AG09309 (cell line): ENCODE measurements at regions not wholly inside any gene's neighbourhood (a gene's known extent, or its start where the extent isn't known, plus 50 kb on each side); places are given as distances from the start of the nearest gene placed in this dataset.
"Not testable (repeated sequence)": the region's sequence is repeated elsewhere in the genome, so short reads cannot be mapped to it uniquely, and the experiment has no call there.

Source experiments
- DNase-seq: peaks from one replicate; pipeline ENCODE4 v3.0.0-alpha.2; 2010; ENCODE audit warnings: low read depth
- H3K4me3 ChIP-seq: 2 replicates; pipeline ENCODE4 v1.5.1; 2011; ENCODE audit warnings: mild to moderate bottlenecking, low read depth, low read length, moderate library complexity; ENCODE audit not compliant: control insufficient read depth

GRCh38 chr3:195982754-195983153 is 74.4 kb upstream of the TNK2 start:
- H3K4me3 ChIP-seq, DNase-seq: not testable (repeated sequence)

DNA sequence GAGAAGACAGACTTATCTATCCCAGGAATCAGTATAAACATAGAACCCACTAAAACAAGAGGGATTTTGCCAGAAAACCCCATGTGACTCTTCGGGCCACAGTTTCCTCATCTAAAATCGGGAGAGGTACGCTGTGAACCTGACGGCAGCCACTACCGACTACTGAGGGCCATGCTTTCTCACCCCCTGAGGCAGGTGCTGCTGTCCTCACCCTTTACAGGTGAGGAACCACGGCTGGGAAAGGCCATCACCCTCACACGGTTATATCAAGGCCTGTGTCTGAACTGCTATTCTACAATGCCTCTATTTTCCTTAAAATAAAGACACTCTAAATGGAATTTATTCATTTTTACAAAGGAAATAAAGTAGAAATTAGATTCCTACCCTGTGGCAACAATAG is 73.4 kb upstream of the TNK2 start:
- DNase-seq, H3K4me3 ChIP-seq: not testable (repeated sequence)

DNA sequence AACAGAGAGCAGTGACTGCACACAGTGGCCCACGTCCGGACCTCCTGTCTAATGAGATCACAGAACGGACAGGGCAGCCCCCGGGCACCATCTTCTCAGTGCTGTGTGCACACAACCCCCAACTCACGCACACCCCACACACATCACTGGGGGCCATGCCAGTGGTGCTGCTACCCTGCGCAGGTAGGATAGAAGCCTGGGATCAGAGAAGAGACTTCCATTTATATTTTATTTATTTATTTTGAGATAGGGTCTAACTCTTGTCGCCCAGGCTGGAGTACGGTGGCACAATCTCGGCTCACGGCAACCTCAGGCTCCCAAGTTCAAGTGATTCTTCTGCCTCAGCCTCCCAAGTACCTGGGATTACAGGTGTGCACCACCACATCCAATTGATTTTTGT is 71.5 kb upstream of the TNK2 start:
- not testable (repeated sequence) for DNase-seq, H3K4me3 ChIP-seq

DNA sequence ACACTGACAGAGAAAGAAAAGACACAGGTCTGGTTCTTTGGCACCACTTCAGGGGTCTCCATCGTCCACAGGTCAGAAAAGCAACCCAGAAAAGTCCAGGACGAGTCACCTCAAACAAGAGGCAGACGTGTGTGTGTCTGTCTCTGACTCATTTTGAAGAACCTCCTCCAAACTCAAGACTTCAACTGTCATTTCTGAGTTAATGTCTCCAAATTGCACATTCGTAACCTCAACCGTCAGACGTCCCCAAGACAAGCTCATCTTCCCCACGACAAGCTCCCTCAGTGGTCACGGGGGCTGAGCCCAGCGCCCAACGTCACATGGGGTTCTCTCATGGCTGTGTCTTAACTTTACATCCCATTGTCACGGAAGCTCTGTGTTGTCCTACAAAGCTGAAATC is 70.2 kb upstream of the TNK2 start:
- H3K4me3 ChIP-seq, DNase-seq: not testable (repeated sequence)

DNA sequence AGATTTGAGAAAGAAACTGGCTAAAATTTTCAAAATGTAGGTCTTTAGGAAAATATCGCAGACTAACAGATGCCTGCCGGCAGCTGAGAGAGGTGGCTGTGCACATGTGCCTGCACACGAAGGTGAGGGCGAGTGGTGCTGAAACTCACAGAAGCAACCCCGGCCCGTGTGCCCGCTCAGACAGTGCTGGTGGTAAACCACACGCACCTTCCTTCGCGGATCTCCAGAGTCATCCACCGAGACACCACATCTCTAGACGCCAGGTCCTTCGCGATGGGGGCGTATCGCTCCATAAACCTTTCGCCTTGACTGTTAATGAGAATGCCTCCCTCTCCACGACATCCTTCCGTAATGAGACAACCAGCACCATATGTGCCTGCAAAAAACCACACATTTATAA is 68.5 kb upstream of the TNK2 start:
- not testable (repeated sequence) for H3K4me3 ChIP-seq, DNase-seq

- not testable (repeated sequence) for DNase-seq, H3K4me3 ChIP-seq
Measured at GRCh38 chr3:195974281-195974680, 65.9 kb upstream of the TNK2 start.

DNA sequence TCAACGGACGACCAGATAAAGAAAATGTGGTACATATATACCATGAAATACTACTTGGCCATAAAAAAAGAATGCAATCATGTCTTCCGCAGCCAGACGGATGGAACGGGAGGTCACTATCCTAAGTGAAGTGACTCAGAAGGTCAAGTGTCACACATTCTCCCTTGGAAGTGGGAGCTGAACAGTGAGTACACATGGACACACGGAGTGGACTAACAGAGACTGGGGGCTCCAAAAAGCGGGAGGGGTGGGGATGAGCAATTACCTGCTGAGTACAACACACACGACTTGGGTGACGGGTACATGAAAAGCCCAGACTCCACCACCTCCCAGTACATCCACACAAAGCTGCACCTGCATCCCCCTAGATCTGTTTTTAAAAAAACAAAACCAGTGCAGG is 62.5 kb upstream of the TNK2 start:
- not testable (repeated sequence) for H3K4me3 ChIP-seq, DNase-seq

DNA sequence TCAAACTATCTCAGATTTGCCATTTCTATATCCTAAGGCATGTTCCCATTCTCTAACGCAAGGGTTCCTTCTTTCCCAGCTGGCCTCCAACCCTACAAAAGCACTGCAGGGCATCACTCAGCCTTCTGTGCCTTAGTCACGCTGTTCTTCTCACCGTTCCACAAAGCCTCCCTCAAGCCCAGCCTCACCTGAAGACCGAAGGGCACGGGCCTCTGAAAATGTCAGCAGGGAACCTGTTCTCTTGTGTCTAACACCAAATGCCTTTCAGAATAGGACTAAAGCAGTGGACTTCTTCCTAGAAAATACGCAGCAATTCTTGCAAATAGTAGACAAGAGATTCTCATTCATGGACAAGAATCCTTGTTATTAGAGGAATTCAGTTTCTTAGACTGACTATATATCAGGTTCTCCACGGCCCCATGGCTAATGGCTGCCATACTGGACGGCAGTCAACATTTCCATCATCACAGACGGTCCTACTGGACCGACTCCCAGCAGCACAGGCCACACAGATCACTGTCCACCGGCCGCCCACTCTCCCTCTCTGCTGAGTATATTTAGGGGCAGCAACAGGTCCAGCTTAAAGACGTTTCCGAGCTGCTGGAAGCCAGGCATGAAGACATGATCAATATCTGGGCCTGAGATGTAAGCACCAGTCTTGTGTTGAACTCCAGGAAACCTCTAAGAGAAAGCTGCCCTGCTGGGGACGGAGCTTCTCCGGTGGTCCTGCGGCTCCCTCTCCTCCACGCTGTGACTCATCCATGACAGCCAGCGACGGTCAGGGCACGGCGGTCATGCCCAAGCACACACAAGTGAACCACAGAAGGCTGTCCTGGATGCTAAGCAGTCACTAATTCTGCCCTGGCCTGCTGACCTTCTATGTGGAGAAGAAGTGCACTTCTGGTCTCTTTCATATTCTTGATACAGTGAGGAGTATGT is 61.8 kb upstream of the TNK2 start:
- not testable (repeated sequence) for H3K4me3 ChIP-seq, DNase-seq

DNA sequence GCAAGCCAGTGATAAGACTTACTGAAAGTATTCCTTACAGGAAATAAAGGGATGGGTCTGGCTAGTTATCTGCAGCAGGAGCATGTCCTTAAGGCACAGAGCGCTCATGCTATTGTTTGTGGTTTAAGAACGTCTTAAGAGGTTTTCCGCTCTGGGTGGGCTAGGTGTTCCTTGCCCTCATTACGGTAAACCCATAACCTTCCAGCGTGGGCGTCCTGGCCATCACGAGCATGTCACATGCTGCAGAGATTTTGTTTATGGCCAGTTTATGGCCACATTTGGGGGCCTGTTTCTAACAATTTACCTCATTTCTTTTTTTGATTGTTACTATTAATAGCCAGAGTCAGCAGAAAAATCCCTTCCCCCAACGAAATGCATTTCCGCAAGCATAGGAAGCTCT is 61.0 kb upstream of the TNK2 start:
- DNase-seq, H3K4me3 ChIP-seq: not testable (repeated sequence)

DNA sequence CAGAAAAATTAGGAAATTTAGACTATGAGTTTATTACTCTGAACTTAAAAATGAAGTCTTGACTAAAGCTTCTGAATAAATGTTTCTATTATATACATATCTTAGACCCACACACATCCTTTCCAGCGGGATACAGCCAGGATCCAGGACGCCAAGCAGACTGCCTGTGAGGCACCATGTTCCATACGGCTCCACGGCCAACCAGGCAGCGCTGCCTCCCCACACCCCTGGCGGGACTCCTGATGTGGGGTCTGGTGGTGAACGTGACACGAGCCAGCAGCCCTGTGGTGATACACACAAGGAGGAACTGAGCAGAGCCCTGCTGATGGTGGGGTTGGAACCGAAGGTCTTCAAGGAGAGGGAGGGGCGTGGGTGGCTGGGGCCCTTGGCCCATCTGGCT is 59.8 kb upstream of the TNK2 start:
- not testable (repeated sequence) for DNase-seq, H3K4me3 ChIP-seq

DNA sequence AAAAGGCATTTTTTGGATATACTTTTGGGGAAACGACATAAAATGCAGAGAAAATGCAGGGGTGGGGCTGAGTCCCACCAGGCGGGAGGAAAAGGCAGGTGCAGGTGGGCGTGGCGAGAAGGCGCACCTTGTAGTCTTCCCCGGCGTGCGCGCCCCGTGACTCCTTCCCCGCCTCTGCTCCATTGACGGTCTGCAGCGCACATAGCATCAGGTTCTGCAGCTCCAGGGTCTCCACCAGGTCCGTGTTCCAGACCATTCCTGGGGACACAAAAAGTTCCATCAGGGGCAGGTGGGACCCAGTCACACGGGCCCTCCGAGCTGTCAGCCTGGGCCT is 59.0 kb upstream of the TNK2 start:
- not testable (repeated sequence) for DNase-seq, H3K4me3 ChIP-seq

DNA sequence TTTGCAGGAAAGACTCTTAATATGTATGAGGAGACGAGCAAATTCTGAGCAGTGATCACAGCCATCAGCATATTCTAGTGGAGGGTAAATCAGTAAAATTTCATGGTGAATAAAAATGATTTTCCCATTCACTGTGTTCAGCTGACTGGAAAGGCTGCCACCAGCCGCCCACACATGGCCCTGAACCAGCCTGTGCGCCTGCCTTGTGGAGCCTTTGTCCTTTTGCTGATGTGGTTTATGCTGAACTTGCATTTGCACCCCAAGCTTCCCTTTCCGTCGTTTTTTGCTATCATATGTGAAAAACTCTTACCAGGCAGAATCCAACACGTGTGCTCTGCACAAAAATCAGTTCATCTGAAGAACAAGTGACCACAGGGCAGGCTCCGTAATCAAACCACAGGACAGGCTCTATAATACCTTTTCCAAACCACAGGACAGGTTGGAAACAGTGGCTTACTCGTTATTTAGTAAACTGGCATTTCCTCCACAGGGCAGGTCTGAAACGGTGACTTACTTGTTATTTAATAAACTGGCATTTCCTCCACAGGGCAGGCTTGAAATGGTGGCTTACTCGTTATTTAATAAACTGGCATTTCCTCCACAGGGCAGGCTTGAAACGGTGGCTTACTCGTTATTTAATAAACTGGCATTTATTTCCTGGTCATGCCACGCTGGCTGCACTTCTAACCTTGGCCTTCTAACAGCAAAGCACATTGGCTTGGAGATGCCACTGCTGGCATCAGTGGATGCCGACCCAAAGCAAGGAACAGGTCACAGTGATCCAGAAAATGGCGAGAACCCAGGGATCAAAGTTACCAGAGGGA is 58.4 kb upstream of the TNK2 start:
- H3K4me3 ChIP-seq, DNase-seq: not testable (repeated sequence)

- DNase-seq, H3K4me3 ChIP-seq: not testable (repeated sequence)
Measured at GRCh38 chr3:195965217-195965616, 56.9 kb upstream of the TNK2 start.

DNA sequence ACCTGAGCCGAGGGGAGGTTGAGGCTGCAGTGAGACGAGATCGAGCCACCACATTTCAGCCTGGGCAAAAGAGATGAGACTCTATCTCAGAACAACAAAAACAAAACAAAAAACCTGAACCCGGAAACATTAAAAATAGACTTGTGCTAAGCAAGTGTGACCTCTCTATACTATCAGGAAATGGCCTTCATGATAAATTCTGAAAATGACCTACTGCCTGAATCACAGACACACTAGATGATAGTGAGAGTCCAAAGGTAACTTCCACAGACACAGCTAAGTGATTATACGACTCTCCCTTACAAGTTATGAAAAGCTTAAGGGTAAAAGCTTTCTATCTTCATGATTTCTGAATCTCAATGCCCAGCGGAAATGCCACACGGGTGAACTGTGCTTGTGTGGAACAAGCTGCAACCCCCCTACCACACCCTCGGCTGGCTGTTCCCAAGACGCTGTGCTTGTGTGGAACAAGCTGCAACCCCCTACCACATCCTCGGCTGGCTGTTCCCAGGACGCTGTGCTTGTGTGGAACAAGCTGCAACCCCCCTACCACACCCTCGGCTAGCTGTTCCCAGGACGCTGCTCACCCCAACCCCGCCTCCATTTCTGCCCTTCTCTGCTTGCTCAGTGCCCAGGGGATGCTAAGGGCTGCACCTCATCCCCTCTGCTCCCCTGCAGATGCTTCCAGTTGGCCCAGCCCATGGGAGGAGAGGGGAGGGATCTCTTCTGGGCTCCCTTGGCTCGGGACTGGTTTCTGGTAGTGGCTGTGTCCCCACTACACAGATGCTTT is 56.2 kb upstream of the TNK2 start:
- not testable (repeated sequence) for H3K4me3 ChIP-seq, DNase-seq

GRCh38 chr3:195962222-195962621 is 53.9 kb upstream of the TNK2 start:
- not testable (repeated sequence) for DNase-seq, H3K4me3 ChIP-seq

DNA sequence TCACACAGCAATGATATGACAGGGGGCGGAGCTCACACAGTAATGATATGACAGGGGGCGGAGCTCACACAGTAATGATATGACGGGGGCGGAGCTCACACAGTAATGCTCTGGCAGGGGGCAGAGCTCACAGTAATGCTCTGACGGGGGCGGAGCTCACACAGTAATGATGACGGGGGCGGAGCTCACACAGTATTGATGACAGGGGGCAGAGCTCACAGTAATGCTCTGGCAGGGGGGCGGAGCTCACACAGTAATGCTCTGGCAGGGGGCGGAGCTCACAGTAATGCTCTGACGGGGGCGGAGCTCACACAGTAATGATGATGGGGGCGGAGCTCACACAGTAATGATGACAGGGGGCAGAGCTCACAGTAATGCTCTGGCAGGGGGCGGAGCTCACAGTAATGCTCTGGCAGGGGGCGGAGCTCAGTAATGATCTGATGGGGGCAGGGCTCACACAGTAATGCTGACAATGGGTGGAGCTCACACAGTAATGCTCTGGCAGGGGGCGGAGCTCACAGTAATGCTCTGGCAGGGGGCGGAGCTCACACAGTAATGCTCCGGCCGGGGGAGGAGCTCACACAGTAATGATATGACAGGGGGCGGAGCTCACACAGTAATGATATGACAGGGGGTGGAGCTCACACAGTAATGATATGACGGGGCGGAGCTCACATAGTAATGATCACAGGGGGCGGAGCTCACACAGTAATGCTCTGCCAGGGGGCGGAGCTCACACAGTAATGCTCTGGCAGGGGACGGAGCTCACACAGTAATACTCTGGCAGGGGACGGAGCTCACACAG is 52.8 kb upstream of the TNK2 start:
- DNase-seq, H3K4me3 ChIP-seq: not testable (repeated sequence)

- DNase-seq, H3K4me3 ChIP-seq: not testable (repeated sequence)
Measured at GRCh38 chr3:195960164-195960563, 51.8 kb upstream of the TNK2 start.
